ENCODE measurements at regions not wholly inside any gene's neighbourhood (a gene's known extent, or its start where the extent isn't known, plus 50 kb on each side); places are given as distances from the start of the nearest gene placed in this dataset.

- TF ChIP-seq CTCF (IDR thresholded peaks at IDR 0.05 in 4 of 5, conservative IDR thresholded peaks at IDR 0.05 in 1 of 5) (no peak), POLR2A (IDR thresholded peaks at IDR 0.05) (no peak)
Observed at GRCh38 chr4:35938936-35939335, 305.4 kb downstream of the ARAP2 start.
